Heart right ventricle (tissue), 16 donors: ENCODE measurements at regions not wholly inside any gene's neighbourhood (a gene's known extent, or its start where the extent isn't known, plus 50 kb on each side); places are given as distances from the start of the nearest gene placed in this dataset.

Source experiments
- ATAC-seq, 8 donors: fragments of 200-7000 bp; cut with Tn5 transposase; one replicate each; pipeline ENCODE4 v1.9.1; 2020; ENCODE audit warnings: mild to moderate bottlenecking in 8 of 8, moderate library complexity in 8 of 8, moderate number of reproducible peaks in 1 of 8
- DNase-seq, 2 donors: peaks; one replicate each; pipeline ENCODE4 v3.0.0-alpha.2; 2020
- H3K27ac ChIP-seq, 10 donors: fragments of 200-600 bp; sonication (generic) in 2 of 10; one replicate each; pipeline versions ENCODE4 v1.5.0 to v1.8.0; 2020 to 2022; ENCODE audit warnings: mild to moderate bottlenecking in 3 of 10
- H3K27me3 ChIP-seq, 7 donors: fragments of 200-600 bp; one replicate each; pipeline ENCODE4 v1.8.0; 2021 to 2022; ENCODE audit warnings: mild to moderate bottlenecking in 2 of 7
- H3K36me3 ChIP-seq, 9 donors: fragments of 200-600 bp; sonication (generic) in 1 of 9; one replicate each; pipeline versions ENCODE4 v1.5.0 to v1.8.0; 2020 to 2022; ENCODE audit warnings: mild to moderate bottlenecking in 2 of 9
- H3K4me1 ChIP-seq, 9 donors: fragments of 200-600 bp; sonication (generic) in 1 of 9; one replicate each; pipeline versions ENCODE4 v1.5.0 to v1.8.0; 2020 to 2022; ENCODE audit warnings: mild to moderate bottlenecking in 4 of 9
- H3K4me3 ChIP-seq, 10 donors: fragments of 200-600 bp; sonication (generic) in 2 of 10; one replicate each; pipeline versions ENCODE4 v1.5.0 to v1.8.0; 2020 to 2022; ENCODE audit warnings: mild to moderate bottlenecking in 7 of 10, moderate library complexity in 2 of 10
- H3K9me3 ChIP-seq, 11 donors: fragments of 200-600 bp in 10 of 11; sonication (generic) in 2 of 11; one replicate each; pipeline versions ENCODE4 v1.5.0 to v1.8.0; 2013 to 2022; ENCODE audit warnings: mild to moderate bottlenecking in 2 of 11, control low read depth in 1 of 11, moderate library complexity in 1 of 11
- WGBS, 2 donors: extraction: QIAGEN DNeasy Blood & Tissue Kit; methylation state at CpG; one replicate each; pipeline ENCODE4 v1.1.7; 2013; ENCODE audit warnings: inconsistent platforms in 1 of 2; 5-methylcytosine and 5-hydroxymethylcytosine counted together
- intact Hi-C, 10 donors: fragments of 100-400 bp; cut with DNase I; formaldehyde crosslinking; loops; one replicate each; pipeline versions ENCODE4 v1.11.1 to v1.14.2; 2022
- TF ChIP-seq, protein P1 (sequence below), 9 donors: fragments of 200-600 bp; sonication (generic) in 2 of 9; IDR thresholded peaks; one replicate each; pipeline versions ENCODE4 v1.5.0 to v1.8.0; 2021 to 2022; ENCODE audit warnings: antibody characterized with exemption in 9 of 9, mild to moderate bottlenecking in 5 of 9, moderate library complexity in 1 of 9
- donor health status: Arrhythmogenic right ventricular cardiomyopathy.
- donor health status: ischemic (EF 13 %, LVEDD 7.1; RV severe dilation, severe dysfunction).
- donor health status: healthy with polysubstance abuse.
- donor health status: DM: no; HTN: yes; CAD: no.
- donor health status: DM: no; HTN: no; CAD: no.
- donor health status: ischemic (EF 25% LVEDD 6.9; RV normal size, moderate dysfunction).
- donor health status: ischemic (EF 25% LVEDD 5.7; RV mildly dilated, moderate dysfunction).
- donor health status: healthy.
- donor health status: DM: yes; HTN: yes; CAD: no.
- donor health status: Ischemic cardiomyopathy.
- donor health status: ischemic (EF 35%, LVEDD 5.7; RV mildly dilated, moderate dysfunction).
- donor health status: nonischemic (EF 11% LVEDD 7.7; RV severe dilation, severe dysfunction).
- donor health status: DM: yes; HTN: yes; CAD: no.
- donor health status: PGD.
- donor health status: ischemic (EF 29% LVEDD 5.4; RV normal size, mild dysfunction).
- donor health status: nonischemic (EF 23%, LVEDD 6.1; RV moderate dilation, normal function).

- no peak for ATAC-seq
- intact Hi-C loops = no loop called here
- H3K36me3 ChIP-seq = no peaks in the 10 kb centered on the region
Observed at GRCh38 chr21:29419422-29419821, 120.7 kb downstream of the BACH1 start.

DNA sequence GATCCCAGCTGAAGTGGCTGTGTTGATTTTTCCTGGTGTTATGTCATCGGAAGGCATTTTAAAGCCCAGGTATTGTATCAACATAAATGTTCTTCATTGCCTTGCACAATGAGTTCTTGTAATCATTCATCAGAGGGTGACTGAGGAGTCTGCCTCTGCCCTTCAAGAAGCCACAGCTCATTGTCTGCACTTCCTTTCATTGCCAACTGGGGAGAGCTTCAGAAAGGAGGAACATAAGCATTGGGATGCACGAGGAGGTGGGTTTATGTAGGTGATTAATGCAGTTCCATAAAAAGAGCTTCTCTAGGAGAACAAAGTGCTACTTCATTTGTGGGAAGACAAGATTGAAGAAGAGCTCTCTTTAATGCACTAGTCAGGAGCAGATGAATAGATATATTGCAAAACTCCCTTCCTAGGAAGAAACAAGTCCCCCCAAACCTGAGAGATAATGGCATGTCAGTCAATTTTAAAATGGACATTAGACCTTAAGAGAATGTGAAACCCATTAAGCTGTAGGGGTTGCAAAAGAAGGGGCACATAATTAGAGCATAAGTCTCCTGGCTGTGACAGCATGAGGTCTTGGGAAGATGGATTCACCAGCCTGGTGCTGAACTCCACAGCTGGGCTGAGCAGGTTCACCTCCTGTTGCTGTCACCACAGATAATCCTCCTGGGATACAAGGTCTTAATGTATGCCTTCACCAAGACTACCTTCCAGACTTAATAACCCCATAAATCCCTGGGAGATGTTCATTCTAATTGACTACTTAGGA, 124.6 kb downstream of the BACH1 start:
- H3K9me3 ChIP-seq = no peaks in the 10 kb centered on the region
- TF ChIP-seq, protein P1, sequence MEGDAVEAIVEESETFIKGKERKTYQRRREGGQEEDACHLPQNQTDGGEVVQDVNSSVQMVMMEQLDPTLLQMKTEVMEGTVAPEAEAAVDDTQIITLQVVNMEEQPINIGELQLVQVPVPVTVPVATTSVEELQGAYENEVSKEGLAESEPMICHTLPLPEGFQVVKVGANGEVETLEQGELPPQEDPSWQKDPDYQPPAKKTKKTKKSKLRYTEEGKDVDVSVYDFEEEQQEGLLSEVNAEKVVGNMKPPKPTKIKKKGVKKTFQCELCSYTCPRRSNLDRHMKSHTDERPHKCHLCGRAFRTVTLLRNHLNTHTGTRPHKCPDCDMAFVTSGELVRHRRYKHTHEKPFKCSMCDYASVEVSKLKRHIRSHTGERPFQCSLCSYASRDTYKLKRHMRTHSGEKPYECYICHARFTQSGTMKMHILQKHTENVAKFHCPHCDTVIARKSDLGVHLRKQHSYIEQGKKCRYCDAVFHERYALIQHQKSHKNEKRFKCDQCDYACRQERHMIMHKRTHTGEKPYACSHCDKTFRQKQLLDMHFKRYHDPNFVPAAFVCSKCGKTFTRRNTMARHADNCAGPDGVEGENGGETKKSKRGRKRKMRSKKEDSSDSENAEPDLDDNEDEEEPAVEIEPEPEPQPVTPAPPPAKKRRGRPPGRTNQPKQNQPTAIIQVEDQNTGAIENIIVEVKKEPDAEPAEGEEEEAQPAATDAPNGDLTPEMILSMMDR (IDR thresholded peaks at IDR 0.05) = no peak
- H3K27me3 ChIP-seq = no peaks in the 10 kb centered on the region
- no peak overlapping the region for H3K27ac ChIP-seq
- 78 to 83% methylated on average over 2 of the region's 2 CpGs for WGBS, 2 donors
- ATAC-seq = no peak
- DNase-seq = no peak
- no peaks in the 10 kb centered on the region for H3K36me3 ChIP-seq
- no peak overlapping the region for H3K4me3 ChIP-seq
- intact Hi-C loops = no loop called here
- no peaks in the 10 kb centered on the region for H3K4me1 ChIP-seq

More at GRCh38 chr21:29419422-29419821, 120.7 kb downstream of the BACH1 start:
- WGBS, 2 donors = 91 to 98% methylated on average over 1 of the region's 1 CpG
- Histone ChIP-seq H3K27ac (no peak overlapping the region), H3K4me3 (no peak overlapping the region), H3K4me1 (no peaks in the 10 kb centered on the region), H3K27me3 (no peaks in the 10 kb centered on the region), H3K9me3 (no peaks in the 10 kb centered on the region)
- TF ChIP-seq, protein P1 (IDR thresholded peaks at IDR 0.05) = no peak
- DNase-seq = no peak

- Histone ChIP-seq H3K9me3 (no peaks in the 10 kb centered on the region), H3K27ac (no peak overlapping the region), H3K27me3 (no peaks in the 10 kb centered on the region), H3K4me3 (no peak overlapping the region), H3K36me3 (no peaks in the 10 kb centered on the region), H3K4me1 (no peaks in the 10 kb centered on the region)
- DNase-seq = no peak
- TF ChIP-seq, protein P1 (IDR thresholded peaks at IDR 0.05) = no peak
- ATAC-seq = no peak
- intact Hi-C loops = no loop called here
- 67 to 76% methylated on average over 2 of the region's 2 CpGs for WGBS, 2 donors
Observed at GRCh38 chr21:29424728-29425127, 126.0 kb downstream of the BACH1 start.

GRCh38 chr21:29429218-29429617, 130.5 kb downstream of the BACH1 start:
- ATAC-seq (no peak), DNase-seq (no peak)
- H3K4me3 ChIP-seq = no peak overlapping the region
- intact Hi-C loops = no loop called here
- TF ChIP-seq, protein P1 (IDR thresholded peaks at IDR 0.05) = no peak
- no peaks in the 10 kb centered on the region for H3K4me1 ChIP-seq
- H3K9me3 ChIP-seq = no peaks in the 10 kb centered on the region
- H3K27ac ChIP-seq = no peak overlapping the region
- no peaks in the 10 kb centered on the region for H3K27me3 ChIP-seq
- H3K36me3 ChIP-seq = no peaks in the 10 kb centered on the region
